ENCODE measurements at regions not wholly inside any gene's neighbourhood (a gene's known extent, or its start where the extent isn't known, plus 50 kb on each side); places are given as distances from the start of the nearest gene placed in this dataset.

DNA sequence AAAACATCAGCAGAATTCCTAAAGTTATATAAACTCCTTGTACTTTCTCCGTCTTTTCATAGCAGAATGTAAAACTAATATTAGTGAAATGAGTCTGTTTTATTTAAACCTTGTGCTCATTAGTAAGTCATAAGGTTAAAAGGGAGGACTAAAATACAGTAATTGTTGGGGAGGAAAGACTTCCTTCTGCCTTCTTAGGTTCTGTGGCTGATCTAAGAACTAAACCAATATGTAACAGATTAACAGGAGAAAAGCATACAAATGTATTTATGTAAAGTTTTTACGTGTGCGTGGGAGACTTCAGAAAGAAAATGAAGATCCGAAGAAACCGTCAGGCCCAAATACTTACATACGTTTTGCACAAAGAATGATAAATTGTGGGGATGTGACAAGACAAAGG, 286.6 kb upstream of the MAD2L1 start:
- H3K27me3 ChIP-seq (ENCODE audit: insufficient read depth) = no peaks in the 10 kb centered on the region
- WGBS (ENCODE audit: low lambda C conversion rate) = 61% methylated on average over 6 of the region's 6 CpGs
- H4K20me1 ChIP-seq (ENCODE audit: insufficient read depth) = no peaks in the 10 kb centered on the region
- H2AFZ ChIP-seq (ENCODE audit: low read depth) = no peak overlapping the region
- TF ChIP-seq FOSL2 (IDR thresholded peaks at IDR 0.05; ENCODE audit: borderline replicate concordance, low read depth) (no peak), FOXJ3 (CRISPR knock-in tag; IDR thresholded peaks at IDR 0.05) (no peak), RFX5 (IDR thresholded peaks at IDR 0.05; ENCODE audit: low read length) (no peak), SIN3A (IDR thresholded peaks at IDR 0.05; ENCODE audit: borderline replicate concordance, low read depth, low read length) (no peak), TCF12 (IDR thresholded peaks at IDR 0.05) (no peak), YY1 (IDR thresholded peaks at IDR 0.05; ENCODE audit: low read depth) (no peak), TAF1 (IDR thresholded peaks at IDR 0.05; ENCODE audit: borderline replicate concordance, low read depth, low read length) (no peak), MXI1 (IDR thresholded peaks at IDR 0.05; ENCODE audit: low read depth, low read length) (no peak), GATA2 (CRISPR knock-in tag; IDR thresholded peaks at IDR 0.05) (no peak)
- TF ChIP-seq, protein P1, sequence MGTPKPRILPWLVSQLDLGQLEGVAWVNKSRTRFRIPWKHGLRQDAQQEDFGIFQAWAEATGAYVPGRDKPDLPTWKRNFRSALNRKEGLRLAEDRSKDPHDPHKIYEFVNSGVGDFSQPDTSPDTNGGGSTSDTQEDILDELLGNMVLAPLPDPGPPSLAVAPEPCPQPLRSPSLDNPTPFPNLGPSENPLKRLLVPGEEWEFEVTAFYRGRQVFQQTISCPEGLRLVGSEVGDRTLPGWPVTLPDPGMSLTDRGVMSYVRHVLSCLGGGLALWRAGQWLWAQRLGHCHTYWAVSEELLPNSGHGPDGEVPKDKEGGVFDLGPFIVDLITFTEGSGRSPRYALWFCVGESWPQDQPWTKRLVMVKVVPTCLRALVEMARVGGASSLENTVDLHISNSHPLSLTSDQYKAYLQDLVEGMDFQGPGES (IDR thresholded peaks at IDR 0.05; ENCODE audit: low read depth, low read length) = no peak
- no peaks in the 10 kb centered on the region for H3K9me3 ChIP-seq
- no peak overlapping the region for H3K4me2 ChIP-seq
- DNase-seq = no peak
- no peaks in the 10 kb centered on the region for H3K4me1 ChIP-seq (ENCODE audit: control insufficient read depth in 1 of 2, insufficient read depth in 2 of 2, low read depth in 1 of 2, low read length in 1 of 2)
- H3K9ac ChIP-seq = no peak overlapping the region
- no peaks in the 10 kb centered on the region for H3K36me3 ChIP-seq (replicated peaks in 1 of 2; ENCODE audit: control insufficient read depth in 1 of 2, insufficient read depth in 2 of 2, low read length in 1 of 2)
- POLR2A ChIA-PET = no interaction called here
- H3K27ac ChIP-seq (ENCODE audit: low read depth in 2 of 2, low read length in 1 of 2) = no peak overlapping the region
- H3K4me3 ChIP-seq (ENCODE audit: low read depth in 2 of 2, low read length in 1 of 2) = no peak overlapping the region
- H3K9me2 ChIP-seq = no peaks in the 10 kb centered on the region
- no peaks in the 10 kb centered on the region for H3F3A ChIP-seq (replicated peaks; ENCODE audit: insufficient read depth)
- H3K79me2 ChIP-seq (ENCODE audit: insufficient read depth) = no peaks in the 10 kb centered on the region
- CTCF ChIA-PET = no interaction called here

DNA sequence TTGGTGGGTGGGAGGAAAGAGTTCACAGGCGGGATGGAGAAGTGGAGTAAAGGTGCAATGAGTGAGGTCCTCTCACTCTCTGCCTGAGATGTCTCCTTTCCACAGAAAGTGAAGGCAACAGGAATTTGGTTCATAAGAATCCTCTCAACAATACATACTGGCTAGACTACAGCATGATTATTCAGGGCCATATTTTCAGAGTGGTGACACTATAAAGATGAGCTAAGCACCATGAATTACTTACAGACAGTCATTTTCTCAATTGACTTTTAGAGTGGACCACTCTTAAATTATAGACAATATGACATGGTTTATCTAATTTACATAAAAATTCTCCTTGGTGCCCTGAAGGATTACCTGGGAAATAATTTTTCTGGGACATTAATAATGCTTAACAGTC, 286.1 kb upstream of the MAD2L1 start:
- Histone ChIP-seq H4K20me1 (ENCODE audit: insufficient read depth) (no peaks in the 10 kb centered on the region), H3K4me2 (no peak overlapping the region), H3K27ac (ENCODE audit: low read depth in 2 of 2, low read length in 1 of 2) (no peak overlapping the region), H2AFZ (ENCODE audit: low read depth) (no peak overlapping the region), H3K9me3 (no peaks in the 10 kb centered on the region), H3K4me1 (ENCODE audit: control insufficient read depth in 1 of 2, insufficient read depth in 2 of 2, low read depth in 1 of 2, low read length in 1 of 2) (no peaks in the 10 kb centered on the region), H3K79me2 (ENCODE audit: insufficient read depth) (no peaks in the 10 kb centered on the region), H3F3A (replicated peaks; ENCODE audit: insufficient read depth) (no peaks in the 10 kb centered on the region), H3K4me3 (ENCODE audit: low read depth in 2 of 2, low read length in 1 of 2) (no peak overlapping the region), H3K9ac (no peak overlapping the region), H3K9me2 (no peaks in the 10 kb centered on the region), H3K27me3 (ENCODE audit: insufficient read depth) (no peaks in the 10 kb centered on the region), H3K36me3 (replicated peaks in 1 of 2; ENCODE audit: control insufficient read depth in 1 of 2, insufficient read depth in 2 of 2, low read length in 1 of 2) (no peaks in the 10 kb centered on the region)
- 24% methylated on average over 1 of the region's 1 CpG for WGBS (ENCODE audit: low lambda C conversion rate)
- ChIA-PET POLR2A (no interaction called here), CTCF (no interaction called here)
- no peak for TF ChIP-seq JUND (IDR thresholded peaks at IDR 0.05)
- no peak for TF ChIP-seq MXI1 (IDR thresholded peaks at IDR 0.05; ENCODE audit: low read depth, low read length)
- TF ChIP-seq RXRA (IDR thresholded peaks at IDR 0.05; ENCODE audit: borderline replicate concordance, low read depth) = no peak
- TF ChIP-seq EP300 (IDR thresholded peaks at IDR 0.05; ENCODE audit: borderline replicate concordance in 1 of 2, low read depth in 1 of 2, low read length in 1 of 2) = no peak
- no peak for TF ChIP-seq POLR2AphosphoS5 (IDR thresholded peaks at IDR 0.05; ENCODE audit: low read depth, low read length)
- no peak for TF ChIP-seq RCOR1 (IDR thresholded peaks at IDR 0.05; ENCODE audit: low read length)
- DNase-seq = no peak
